Mononuclear cell (primary cell): ENCODE measurements at regions not wholly inside any gene's neighbourhood (a gene's known extent, or its start where the extent isn't known, plus 50 kb on each side); places are given as distances from the start of the nearest gene placed in this dataset.

Source experiments
- H3K27me3 ChIP-seq: 2 replicates; pipeline ENCODE4 v1.6.0; 2011; ENCODE audit warnings: low read length, control low read depth; ENCODE audit not compliant: insufficient read depth
- H3K4me1 ChIP-seq: 2 replicates; pipeline ENCODE4 v1.5.1; 2011; ENCODE audit warnings: mild to moderate bottlenecking, low read length, control low read depth; ENCODE audit not compliant: insufficient read depth
- H3K4me3 ChIP-seq: 2 replicates; pipeline ENCODE4 v1.5.1; 2011; ENCODE audit warnings: mild to moderate bottlenecking, low read length, moderate library complexity
- H3K9me3 ChIP-seq: 2 replicates; pipeline ENCODE4 v1.5.1; 2011; ENCODE audit warnings: low read depth, mild to moderate bottlenecking, control low read depth, low read length

GRCh38 chr7:67429735-67430134, 433.1 kb downstream of the TYW1 start:
- H3K4me1 ChIP-seq: no peaks in the 10 kb centered on the region

GRCh38 chr7:67432536-67433234, 436.1 kb downstream of the TYW1 start:
- Histone ChIP-seq H3K9me3 (no peaks in the 10 kb centered on the region), H3K27me3 (no peaks in the 10 kb centered on the region), H3K4me1 (no peaks in the 10 kb centered on the region), H3K4me3 (no peak overlapping the region)

More at GRCh38 chr7:67429735-67430134, 433.1 kb downstream of the TYW1 start:
- Histone ChIP-seq H3K9me3 (no peaks in the 10 kb centered on the region), H3K4me3 (no peak overlapping the region), H3K27me3 (no peaks in the 10 kb centered on the region)

GRCh38 chr7:67435894-67436535, 439.4 kb downstream of the TYW1 start:
- no peaks in the 10 kb centered on the region for H3K9me3 ChIP-seq
- no peaks in the 10 kb centered on the region for H3K27me3 ChIP-seq
- H3K4me3 ChIP-seq: no peak overlapping the region
- H3K4me1 ChIP-seq: no peaks in the 10 kb centered on the region

GRCh38 chr7:67438198-67438882, 441.7 kb downstream of the TYW1 start:
- Histone ChIP-seq H3K4me3 (no peak overlapping the region), H3K4me1 (no peaks in the 10 kb centered on the region), H3K27me3 (no peaks in the 10 kb centered on the region), H3K9me3 (no peaks in the 10 kb centered on the region)

GRCh38 chr7:67438913-67439505, 442.4 kb downstream of the TYW1 start:
- Histone ChIP-seq H3K27me3 (no peaks in the 10 kb centered on the region), H3K9me3 (no peaks in the 10 kb centered on the region), H3K4me3 (no peak overlapping the region)

GRCh38 chr7:67440321-67440720, 443.7 kb downstream of the TYW1 start:
- no peaks in the 10 kb centered on the region for H3K9me3 ChIP-seq
- H3K4me3 ChIP-seq: no peak overlapping the region
- H3K4me1 ChIP-seq: no peaks in the 10 kb centered on the region
- H3K27me3 ChIP-seq: no peaks in the 10 kb centered on the region

More at GRCh38 chr7:67438913-67439505, 442.4 kb downstream of the TYW1 start:
- no peaks in the 10 kb centered on the region for H3K4me1 ChIP-seq

- Histone ChIP-seq H3K9me3 (no peaks in the 10 kb centered on the region), H3K27me3 (no peaks in the 10 kb centered on the region), H3K4me3 (no peak overlapping the region), H3K4me1 (no peaks in the 10 kb centered on the region)
Observed at GRCh38 chr7:67445728-67446127, 449.1 kb downstream of the TYW1 start.

GRCh38 chr7:67447297-67447696, 450.7 kb downstream of the TYW1 start:
- Histone ChIP-seq H3K9me3 (no peaks in the 10 kb centered on the region), H3K4me1 (no peaks in the 10 kb centered on the region), H3K4me3 (no peak overlapping the region), H3K27me3 (no peaks in the 10 kb centered on the region)

- Histone ChIP-seq H3K4me1 (no peaks in the 10 kb centered on the region), H3K4me3 (no peak overlapping the region), H3K27me3 (no peaks in the 10 kb centered on the region), H3K9me3 (no peaks in the 10 kb centered on the region)
Observed at GRCh38 chr7:67448271-67448670, 451.6 kb downstream of the TYW1 start.

- H3K9me3 ChIP-seq: no peaks in the 10 kb centered on the region
- no peaks in the 10 kb centered on the region for H3K4me1 ChIP-seq
- H3K27me3 ChIP-seq: no peaks in the 10 kb centered on the region
- no peak overlapping the region for H3K4me3 ChIP-seq
Observed at GRCh38 chr7:67450171-67450570, 453.5 kb downstream of the TYW1 start.

- Histone ChIP-seq H3K4me1 (no peaks in the 10 kb centered on the region), H3K27me3 (no peaks in the 10 kb centered on the region), H3K9me3 (no peaks in the 10 kb centered on the region), H3K4me3 (no peak overlapping the region)
Observed at GRCh38 chr7:67451306-67451705, 454.7 kb downstream of the TYW1 start.

GRCh38 chr7:67452516-67453026, 455.9 kb downstream of the TYW1 start:
- H3K4me1 ChIP-seq: no peaks in the 10 kb centered on the region
- H3K4me3 ChIP-seq: no peak overlapping the region
- H3K27me3 ChIP-seq: no peaks in the 10 kb centered on the region
- H3K9me3 ChIP-seq: no peaks in the 10 kb centered on the region

- H3K4me1 ChIP-seq: no peaks in the 10 kb centered on the region
- H3K4me3 ChIP-seq: no peak overlapping the region
- H3K9me3 ChIP-seq: no peaks in the 10 kb centered on the region
- no peaks in the 10 kb centered on the region for H3K27me3 ChIP-seq
Observed at GRCh38 chr7:67453580-67454380, 457.1 kb downstream of the TYW1 start.

- Histone ChIP-seq H3K9me3 (no peaks in the 10 kb centered on the region), H3K4me1 (no peaks in the 10 kb centered on the region), H3K27me3 (no peaks in the 10 kb centered on the region), H3K4me3 (no peak overlapping the region)
Observed at GRCh38 chr7:67455508-67455907, 458.9 kb downstream of the TYW1 start.
